GM21423 (cell line): ENCODE measurements at regions not wholly inside any gene's neighbourhood (a gene's known extent, or its start where the extent isn't known, plus 50 kb on each side); places are given as distances from the start of the nearest gene placed in this dataset.

ENCODE experiments used
- ATAC-seq: cut with Tn5 transposase; IDR thresholded peaks from one replicate; pipeline ENCODE4 v1.9.1; 2021; ENCODE audit warnings: mild to moderate bottlenecking, moderate library complexity; ENCODE audit not compliant: unreplicated experiment

- no peak for ATAC-seq
These were observed 391.5 kb upstream of the DACH1 start for GRCh38 chr13:72258340-72258981.

GRCh38 chr13:72255908-72256307, 388.9 kb upstream of the DACH1 start:
- no peak for ATAC-seq

- no peak for ATAC-seq
These were observed 386.8 kb upstream of the DACH1 start for GRCh38 chr13:72253754-72254153.

GRCh38 chr13:72246396-72246795, 379.4 kb upstream of the DACH1 start:
- no peak for ATAC-seq

GRCh38 chr13:72244788-72245187, 377.8 kb upstream of the DACH1 start:
- ATAC-seq = no peak

GRCh38 chr13:72230131-72230530, 363.1 kb upstream of the DACH1 start:
- ATAC-seq = no peak

- ATAC-seq = no peak
These were observed 362.1 kb upstream of the DACH1 start for GRCh38 chr13:72229067-72229466.

GRCh38 chr13:72221276-72221962, 354.4 kb upstream of the DACH1 start:
- ATAC-seq = no peak

- no peak for ATAC-seq
These were observed 352.0 kb upstream of the DACH1 start for GRCh38 chr13:72218966-72219365.

GRCh38 chr13:72217142-72217541, 350.1 kb upstream of the DACH1 start:
- no peak for ATAC-seq

- ATAC-seq = no peak
These were observed 341.2 kb upstream of the DACH1 start for GRCh38 chr13:72208112-72208645.

GRCh38 chr13:72205773-72206172, 338.8 kb upstream of the DACH1 start:
- ATAC-seq = no peak

- no peak for ATAC-seq
These were observed 337.3 kb upstream of the DACH1 start for GRCh38 chr13:72204291-72204690.

GRCh38 chr13:72201726-72202125, 334.7 kb upstream of the DACH1 start:
- no peak for ATAC-seq

GRCh38 chr13:72199640-72200039, 332.6 kb upstream of the DACH1 start:
- ATAC-seq = no peak

- no peak for ATAC-seq
These were observed 332.1 kb upstream of the DACH1 start for GRCh38 chr13:72198967-72199560.

- no peak for ATAC-seq
These were observed 331.0 kb upstream of the DACH1 start for GRCh38 chr13:72198042-72198441.

- no peak for ATAC-seq
These were observed 328.2 kb upstream of the DACH1 start for GRCh38 chr13:72195044-72195704.

GRCh38 chr13:72194523-72194922, 327.5 kb upstream of the DACH1 start:
- ATAC-seq = no peak

GRCh38 chr13:72186730-72187422, 319.9 kb upstream of the DACH1 start:
- no peak for ATAC-seq

- no peak for ATAC-seq
These were observed 318.8 kb upstream of the DACH1 start for GRCh38 chr13:72185776-72186175.
